ENCODE measurements at regions not wholly inside any gene's neighbourhood (a gene's known extent, or its start where the extent isn't known, plus 50 kb on each side); places are given as distances from the start of the nearest gene placed in this dataset.

DNA sequence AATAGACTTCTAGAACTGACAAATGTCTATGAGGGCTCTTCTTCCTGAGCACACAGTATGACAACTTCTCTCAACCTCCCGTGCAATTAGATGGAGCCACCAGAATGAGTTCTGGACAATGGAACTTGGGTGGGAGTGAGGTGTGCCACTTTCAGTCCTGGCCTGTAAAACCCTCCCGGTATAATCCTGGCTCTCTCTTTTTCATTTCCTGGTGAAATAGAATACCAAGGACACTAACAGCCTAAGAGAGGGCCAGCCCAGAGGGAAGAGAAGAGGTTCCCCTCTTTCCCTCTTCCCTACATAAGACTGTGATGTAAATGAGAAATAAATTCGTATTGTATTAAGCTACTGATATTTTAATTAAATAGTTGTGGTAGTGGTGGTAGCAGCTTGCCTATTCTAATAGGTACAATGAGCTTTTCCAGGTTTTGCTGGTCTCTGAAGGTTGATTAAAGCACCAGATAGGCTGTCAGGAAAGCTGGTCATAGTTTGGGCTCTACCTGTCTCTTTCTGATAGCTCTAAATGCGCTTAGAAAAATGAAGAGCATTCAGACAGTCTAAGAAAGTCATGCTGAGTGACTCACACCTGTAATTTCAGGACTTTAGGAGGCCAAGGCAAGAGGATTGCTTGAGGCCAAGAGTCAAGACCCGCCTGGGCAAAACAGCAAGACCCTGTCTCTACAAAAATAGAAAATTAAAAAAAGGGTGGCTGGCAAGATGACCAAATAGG lies 108.6 kb upstream of the ZNF644 start:
- Histone ChIP-seq H3K27me3 (ENCODE audit: control insufficient read depth, insufficient read depth, low read length) (no peaks in the 10 kb centered on the region), H3K4me3 (ENCODE audit: low read depth, low read length) (no peak overlapping the region), H3K36me3 (ENCODE audit: control insufficient read depth, insufficient read depth, low read length) (no peaks in the 10 kb centered on the region)
- no peak for DNase-seq (ENCODE audit: low read depth)
- no peak for FAIRE-seq
- TF ChIP-seq, protein P1, sequence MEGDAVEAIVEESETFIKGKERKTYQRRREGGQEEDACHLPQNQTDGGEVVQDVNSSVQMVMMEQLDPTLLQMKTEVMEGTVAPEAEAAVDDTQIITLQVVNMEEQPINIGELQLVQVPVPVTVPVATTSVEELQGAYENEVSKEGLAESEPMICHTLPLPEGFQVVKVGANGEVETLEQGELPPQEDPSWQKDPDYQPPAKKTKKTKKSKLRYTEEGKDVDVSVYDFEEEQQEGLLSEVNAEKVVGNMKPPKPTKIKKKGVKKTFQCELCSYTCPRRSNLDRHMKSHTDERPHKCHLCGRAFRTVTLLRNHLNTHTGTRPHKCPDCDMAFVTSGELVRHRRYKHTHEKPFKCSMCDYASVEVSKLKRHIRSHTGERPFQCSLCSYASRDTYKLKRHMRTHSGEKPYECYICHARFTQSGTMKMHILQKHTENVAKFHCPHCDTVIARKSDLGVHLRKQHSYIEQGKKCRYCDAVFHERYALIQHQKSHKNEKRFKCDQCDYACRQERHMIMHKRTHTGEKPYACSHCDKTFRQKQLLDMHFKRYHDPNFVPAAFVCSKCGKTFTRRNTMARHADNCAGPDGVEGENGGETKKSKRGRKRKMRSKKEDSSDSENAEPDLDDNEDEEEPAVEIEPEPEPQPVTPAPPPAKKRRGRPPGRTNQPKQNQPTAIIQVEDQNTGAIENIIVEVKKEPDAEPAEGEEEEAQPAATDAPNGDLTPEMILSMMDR (IDR thresholded peaks at IDR 0.05; ENCODE audit: insufficient read depth, low read length, severe bottlenecking) = no peak

DNA sequence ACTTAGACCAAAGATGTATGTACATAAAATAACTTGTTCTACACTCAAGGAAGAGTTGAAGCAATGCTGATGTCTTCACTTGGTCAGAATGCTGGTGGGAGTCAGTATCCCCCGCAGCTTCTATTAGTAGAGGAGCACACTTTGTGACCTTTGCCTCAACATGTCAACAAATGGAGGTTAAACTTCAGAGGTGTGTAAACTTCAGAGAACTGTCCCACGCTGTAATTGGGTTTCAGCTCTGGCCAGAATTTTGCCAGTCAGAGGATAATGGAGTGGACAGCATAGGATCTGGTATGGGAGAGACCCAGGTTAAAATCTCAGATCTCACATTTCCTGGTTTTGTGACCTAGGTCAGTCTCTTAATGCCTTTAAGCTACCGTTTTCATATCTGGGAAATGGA lies 107.6 kb upstream of the ZNF644 start:
- FAIRE-seq (no peak), DNase-seq (ENCODE audit: low read depth) (no peak)

DNA sequence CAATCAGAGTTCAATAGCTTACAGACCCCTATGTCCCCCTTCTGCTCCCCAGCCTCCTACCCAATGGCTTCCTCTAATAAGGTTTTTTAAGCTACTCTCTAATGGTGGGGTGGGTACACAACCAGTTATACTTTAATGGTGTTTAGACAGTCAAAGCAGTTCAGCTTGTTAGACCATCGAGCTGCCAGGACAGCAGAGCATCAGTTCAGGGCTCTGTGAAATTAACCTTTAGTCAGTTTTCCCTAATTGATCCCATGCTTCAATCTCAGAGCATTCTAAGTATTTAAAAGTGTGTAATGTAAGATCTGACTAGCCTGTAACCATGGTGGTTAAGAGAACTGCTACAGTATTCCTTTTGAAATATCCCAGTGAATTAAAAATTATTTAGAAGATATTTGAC lies 107.2 kb upstream of the ZNF644 start:
- Histone ChIP-seq H3K27me3 (ENCODE audit: control insufficient read depth, insufficient read depth, low read length) (no peaks in the 10 kb centered on the region), H3K36me3 (ENCODE audit: control insufficient read depth, insufficient read depth, low read length) (no peaks in the 10 kb centered on the region), H3K4me3 (ENCODE audit: low read depth, low read length) (no peak overlapping the region)
- TF ChIP-seq, protein P1 (IDR thresholded peaks at IDR 0.05; ENCODE audit: insufficient read depth, low read length, severe bottlenecking) = no peak
- DNase-seq (ENCODE audit: low read depth) (no peak), FAIRE-seq (no peak)

More for the DNA sequence above, 107.6 kb upstream of the ZNF644 start:
- Histone ChIP-seq H3K4me3 (ENCODE audit: low read depth, low read length) (no peak overlapping the region), H3K36me3 (ENCODE audit: control insufficient read depth, insufficient read depth, low read length) (no peaks in the 10 kb centered on the region), H3K27me3 (ENCODE audit: control insufficient read depth, insufficient read depth, low read length) (no peaks in the 10 kb centered on the region)
- TF ChIP-seq, protein P1 (IDR thresholded peaks at IDR 0.05; ENCODE audit: insufficient read depth, low read length, severe bottlenecking) = no peak

DNA sequence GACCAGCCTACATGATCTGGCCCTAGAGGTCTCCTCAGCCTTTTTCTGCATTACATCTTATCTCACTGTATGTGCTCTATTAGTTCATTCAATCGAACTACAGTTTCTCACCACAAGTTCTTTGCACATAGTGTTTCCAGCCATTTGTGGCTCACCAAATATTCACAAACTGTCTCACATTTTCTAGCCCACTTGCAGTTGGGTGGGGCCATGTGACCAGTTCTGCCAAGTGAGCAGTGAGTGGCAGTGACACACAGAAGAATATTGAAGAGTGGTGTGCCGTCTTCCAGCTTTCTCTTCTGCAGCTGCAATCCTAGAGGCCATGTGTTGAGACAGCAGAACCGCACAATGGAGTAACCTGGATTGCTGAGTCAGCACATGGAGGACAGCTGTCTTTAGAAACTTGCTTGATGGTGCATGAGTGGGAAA lies 103.2 kb upstream of the ZNF644 start:
- no peaks in the 10 kb centered on the region for H3K27me3 ChIP-seq (ENCODE audit: control insufficient read depth, insufficient read depth, low read length)
- FAIRE-seq = no peak
- TF ChIP-seq, protein P1 (IDR thresholded peaks at IDR 0.05; ENCODE audit: insufficient read depth, low read length, severe bottlenecking) = no peak
- DNase-seq (ENCODE audit: low read depth) = no peak
- no peak overlapping the region for H3K4me3 ChIP-seq (ENCODE audit: low read depth, low read length)
- no peaks in the 10 kb centered on the region for H3K36me3 ChIP-seq (ENCODE audit: control insufficient read depth, insufficient read depth, low read length)

DNA sequence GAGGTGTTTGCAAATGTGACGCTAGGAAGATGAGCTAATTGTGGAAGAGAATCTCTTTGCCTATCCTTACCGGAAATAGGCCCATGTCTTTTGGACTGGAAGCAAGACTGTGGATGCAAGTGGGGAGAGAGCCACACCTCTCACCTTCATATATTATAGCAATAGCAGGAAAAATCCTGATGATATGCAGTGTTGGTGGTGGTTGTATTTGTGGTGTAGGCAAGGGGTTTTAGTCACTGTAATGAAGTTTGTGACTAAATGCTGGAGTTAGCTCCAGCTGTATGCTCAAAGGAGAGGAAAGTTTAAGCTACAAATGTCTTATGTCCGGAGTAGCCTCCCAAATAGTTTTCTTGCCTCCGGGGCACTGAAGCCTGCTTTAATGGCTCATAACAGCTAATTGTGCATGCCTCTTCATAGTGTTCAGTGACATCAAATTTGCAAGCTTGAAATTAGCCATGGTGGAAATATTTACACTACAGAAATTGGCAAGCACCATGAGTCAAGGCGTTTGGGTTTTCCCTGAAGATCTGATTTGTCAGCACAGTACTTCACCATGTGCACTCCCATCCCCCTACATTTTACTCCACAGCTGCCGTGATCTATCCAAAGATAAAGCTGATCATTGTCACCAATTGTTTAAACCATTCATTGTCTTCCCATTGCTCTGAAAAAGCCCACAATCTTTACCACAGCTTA lies 102.6 kb upstream of the ZNF644 start:
- FAIRE-seq (no peak), DNase-seq (ENCODE audit: low read depth) (no peak)
- Histone ChIP-seq H3K36me3 (ENCODE audit: control insufficient read depth, insufficient read depth, low read length) (no peaks in the 10 kb centered on the region), H3K4me3 (ENCODE audit: low read depth, low read length) (no peak overlapping the region), H3K27me3 (ENCODE audit: control insufficient read depth, insufficient read depth, low read length) (no peaks in the 10 kb centered on the region)
- TF ChIP-seq, protein P1 (IDR thresholded peaks at IDR 0.05; ENCODE audit: insufficient read depth, low read length, severe bottlenecking) = no peak

All from bronchial epithelial cell (primary cell).